HL-60 (cell line): ENCODE measurements at regions not wholly inside any gene's neighbourhood (a gene's known extent, or its start where the extent isn't known, plus 50 kb on each side); places are given as distances from the start of the nearest gene placed in this dataset.

Source experiments
- DNase-seq, 2 experiments: peaks; one replicate each; pipeline ENCODE4 v3.0.0-alpha.2; 2010 to 2020; ENCODE audit warnings: low read depth in 1 of 2, low spot score in 1 of 2
- H3K27ac ChIP-seq: fragments of 250-450 bp; sonication (Bioruptor Pico); replicated peaks from 2 replicates; pipeline ENCODE4 v1.5.1; 2020; ENCODE audit warnings: mild to moderate bottlenecking, moderate library complexity
- H3K27me3 ChIP-seq: fragments of 250-450 bp; sonication (Bioruptor Pico); 2 replicates; pipeline ENCODE4 v1.5.1; 2021; ENCODE audit warnings: mild to moderate bottlenecking, moderate library complexity; ENCODE audit not compliant: insufficient read depth, poor library complexity, severe bottlenecking
- H3K4me3 ChIP-seq: replicated peaks from 2 replicates; pipeline ENCODE4 v1.5.1; 2011; ENCODE audit warnings: mild to moderate bottlenecking, control low read depth, low read length; ENCODE audit not compliant: insufficient read depth
- CTCF ChIP-seq: IDR thresholded peaks from one replicate; pipeline ENCODE4 v1.5.1; 2011; ENCODE audit warnings: low read length, control low read depth, inconsistent platforms; ENCODE audit not compliant: insufficient read depth
- GABPA ChIP-seq: IDR thresholded peaks from 2 replicates; pipeline ENCODE4 v1.6.1; 2012; ENCODE audit warnings: low read depth
- POLR2AphosphoS5 ChIP-seq: IDR thresholded peaks from 2 replicates; pipeline ENCODE4 v1.6.1; 2012; ENCODE audit warnings: low read depth
- REST ChIP-seq: IDR thresholded peaks from 2 replicates; pipeline ENCODE4 v1.6.1; 2012; ENCODE audit warnings: low read depth; ENCODE audit not compliant: insufficient replicate concordance
- SPI1 ChIP-seq: IDR thresholded peaks from 2 replicates; pipeline ENCODE4 v1.6.1; 2012; ENCODE audit warnings: low read depth, mild to moderate bottlenecking, borderline replicate concordance

- H3K27ac ChIP-seq, result no peak overlapping the region
- TF ChIP-seq CTCF, result no peak
- TF ChIP-seq POLR2AphosphoS5, result no peak
- TF ChIP-seq REST, result no peak
- no peak for TF ChIP-seq GABPA
- TF ChIP-seq SPI1, result no peak
- H3K4me3 ChIP-seq, result no peak overlapping the region
Measured at GRCh38 chr14:86943391-86944365, 1049.3 kb downstream of the GALC start.

GRCh38 chr14:86942936-86943335 lies 1050.0 kb downstream of the GALC start:
- no peaks in the 10 kb centered on the region for H3K27me3 ChIP-seq
- no peak overlapping the region for H3K4me3 ChIP-seq
- H3K27ac ChIP-seq, result no peak overlapping the region
- TF ChIP-seq SPI1, result no peak
- TF ChIP-seq POLR2AphosphoS5, result no peak
- no peak for TF ChIP-seq GABPA
- TF ChIP-seq REST, result no peak
- TF ChIP-seq CTCF, result no peak
- DNase-seq, result no peak

More at GRCh38 chr14:86943391-86944365, 1049.3 kb downstream of the GALC start:
- H3K27me3 ChIP-seq, result no peaks in the 10 kb centered on the region
- no peak for DNase-seq

- Histone ChIP-seq H3K27me3 (no peaks in the 10 kb centered on the region), H3K27ac (no peak overlapping the region), H3K4me3 (no peak overlapping the region)
- TF ChIP-seq GABPA (no peak), POLR2AphosphoS5 (no peak), SPI1 (no peak), CTCF (no peak), REST (no peak)
- DNase-seq, result no peak
Measured at GRCh38 chr14:86940106-86940505, 1052.9 kb downstream of the GALC start.
